Erythroblast (primary cell): ENCODE measurements at regions not wholly inside any gene's neighbourhood (a gene's known extent, or its start where the extent isn't known, plus 50 kb on each side); places are given as distances from the start of the nearest gene placed in this dataset.

Source experiments
- GATA1 ChIP-seq: IDR thresholded peaks from 2 replicates; pipeline ENCODE4 v1.6.1; 2011; ENCODE audit warnings: low read depth, mild to moderate bottlenecking, control low read depth, low read length, moderate library complexity
- POLR2A ChIP-seq: IDR thresholded peaks from 2 replicates; pipeline ENCODE4 v1.6.1; 2011; ENCODE audit warnings: mild to moderate bottlenecking, low read length

DNA sequence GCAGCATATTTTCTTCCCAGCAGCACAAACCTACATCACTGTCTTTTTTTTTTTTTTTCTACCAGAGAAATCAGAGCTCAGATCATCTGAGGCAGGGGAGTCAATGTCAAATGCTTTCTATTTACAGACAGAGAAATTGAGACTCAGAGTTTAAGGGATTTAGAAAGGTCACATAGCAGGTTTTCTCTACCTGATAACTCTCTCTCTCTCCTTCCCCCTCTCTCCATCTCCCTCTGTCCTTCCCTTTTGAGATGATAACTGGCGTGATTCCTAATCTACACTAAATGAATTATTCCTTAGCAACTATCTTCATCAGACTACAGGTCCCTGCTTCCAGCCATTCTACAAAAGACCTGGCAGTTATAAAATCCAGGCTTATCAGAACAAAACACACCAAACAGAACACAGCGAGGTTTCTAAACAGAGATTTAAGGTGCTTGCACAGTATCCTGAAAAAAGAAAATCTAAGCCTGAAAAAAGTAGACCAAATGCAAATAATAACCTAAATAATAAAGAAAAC is 161.6 kb upstream of the PKDCC start:
- no peak for TF ChIP-seq POLR2A
- TF ChIP-seq GATA1: no peak
